NOMO-1 (cell line): ENCODE measurements at regions not wholly inside any gene's neighbourhood (a gene's known extent, or its start where the extent isn't known, plus 50 kb on each side); places are given as distances from the start of the nearest gene placed in this dataset.
A peak's percentile ranks its signal among the peaks of the same experiment; 100 is the strongest.

Experiments used
- DNase-seq, 2 experiments: peaks; one replicate each; lab custom pipeline; 2025; ENCODE audit not compliant: unreplicated experiment in 2 of 2; lab: John Stamatoyannopoulos, UW

- DNase-seq = no peak
Observed at GRCh38 chr10:36188080-36188453, 546.0 kb upstream of the FZD8 start.

GRCh38 chr10:36187380-36188079 lies 545.4 kb upstream of the FZD8 start:
- no peak for DNase-seq

GRCh38 chr10:36185097-36185496 lies 543.0 kb upstream of the FZD8 start:
- no peak for DNase-seq

GRCh38 chr10:36183726-36184125 lies 541.6 kb upstream of the FZD8 start:
- no peak for DNase-seq

- no peak for DNase-seq
Observed at GRCh38 chr10:36183056-36183455, 541.0 kb upstream of the FZD8 start.

- DNase-seq = no peak
Observed at GRCh38 chr10:36182606-36183005, 540.5 kb upstream of the FZD8 start.

GRCh38 chr10:36182179-36182566 lies 540.1 kb upstream of the FZD8 start:
- no peak for DNase-seq

- no peak for DNase-seq
Observed at GRCh38 chr10:36181426-36182178, 539.5 kb upstream of the FZD8 start.

- DNase-seq = no peak
Observed at GRCh38 chr10:36178616-36179015, 536.5 kb upstream of the FZD8 start.

- DNase-seq = no peak
Observed at GRCh38 chr10:36177071-36177470, 535.0 kb upstream of the FZD8 start.

GRCh38 chr10:36175954-36176353 lies 533.9 kb upstream of the FZD8 start:
- no peak for DNase-seq

GRCh38 chr10:36173364-36173763 lies 531.3 kb upstream of the FZD8 start:
- DNase-seq = peak in 1 of 2 experiments; percentile 2

- peak in 1 of 2 experiments; percentile 16 for DNase-seq
Observed at GRCh38 chr10:36171953-36172940, 530.2 kb upstream of the FZD8 start.

GRCh38 chr10:36171556-36171952 lies 529.5 kb upstream of the FZD8 start:
- DNase-seq = no peak

GRCh38 chr10:36170943-36171501 lies 528.9 kb upstream of the FZD8 start:
- no peak for DNase-seq

- no peak for DNase-seq
Observed at GRCh38 chr10:36170142-36170719, 528.1 kb upstream of the FZD8 start.

GRCh38 chr10:36168777-36169176 lies 526.7 kb upstream of the FZD8 start:
- DNase-seq = no peak

- DNase-seq = no peak
Observed at GRCh38 chr10:36164556-36165504, 522.7 kb upstream of the FZD8 start.

GRCh38 chr10:36163827-36164226 lies 521.7 kb upstream of the FZD8 start:
- no peak for DNase-seq
